Renal cortex interstitium (tissue), 11 donors: ENCODE measurements at regions not wholly inside any gene's neighbourhood (a gene's known extent, or its start where the extent isn't known, plus 50 kb on each side); places are given as distances from the start of the nearest gene placed in this dataset.

Source experiments
- DNase-seq, 11 donors: peaks; one replicate each; pipeline ENCODE4 v3.0.0-alpha.2; 2013; ENCODE audit warnings: low read depth in 9 of 11, low spot score in 4 of 11; ENCODE audit errors: extremely low read depth in 1 of 11

GRCh38 chr1:58861076-58861475, 77.2 kb upstream of the JUN start:
- DNase-seq = no peak

- no peak for DNase-seq
Measured at GRCh38 chr1:58861506-58861905, 77.7 kb upstream of the JUN start.

- DNase-seq = no peak
Measured at GRCh38 chr1:58862728-58863385, 79.0 kb upstream of the JUN start.

GRCh38 chr1:58864654-58865053, 80.8 kb upstream of the JUN start:
- no peak for DNase-seq

- no peak for DNase-seq
Measured at GRCh38 chr1:58866578-58866977, 82.7 kb upstream of the JUN start.

GRCh38 chr1:58869638-58870297, 85.9 kb upstream of the JUN start:
- no peak for DNase-seq

GRCh38 chr1:58870298-58870676, 86.4 kb upstream of the JUN start:
- peak in 1 of 11 donors; percentile 46 for DNase-seq

- no peak for DNase-seq
Measured at GRCh38 chr1:58874342-58874741, 90.5 kb upstream of the JUN start.

GRCh38 chr1:58874757-58875755, 91.2 kb upstream of the JUN start:
- DNase-seq = peak in 3 of 11 donors; percentile 52 to 67 (median 61)

GRCh38 chr1:58879464-58879863, 95.6 kb upstream of the JUN start:
- no peak for DNase-seq

- no peak for DNase-seq
Measured at GRCh38 chr1:58880592-58880991, 96.7 kb upstream of the JUN start.

GRCh38 chr1:58881471-58881994, 97.7 kb upstream of the JUN start:
- no peak for DNase-seq

- no peak for DNase-seq
Measured at GRCh38 chr1:58882322-58882948, 98.6 kb upstream of the JUN start.

- no peak for DNase-seq
Measured at GRCh38 chr1:58883037-58883887, 99.4 kb upstream of the JUN start.

- DNase-seq = no peak
Measured at GRCh38 chr1:58883888-58884482, 100.1 kb upstream of the JUN start.

GRCh38 chr1:58884706-58885661, 101.1 kb upstream of the JUN start:
- DNase-seq = no peak

- DNase-seq = no peak
Measured at GRCh38 chr1:58885998-58886397, 102.2 kb upstream of the JUN start.
